ENCODE measurements at regions not wholly inside any gene's neighbourhood (a gene's known extent, or its start where the extent isn't known, plus 50 kb on each side); places are given as distances from the start of the nearest gene placed in this dataset.

GRCh38 chr2:180115269-180115668 is 108.2 kb upstream of the CWC22 start:
- no peak overlapping the region for H3K4me3 ChIP-seq (ENCODE audit: low read length)
- TF ChIP-seq CTCF (conservative IDR thresholded peaks at IDR 0.05; ENCODE audit: low read depth, low read length), result no peak
- DNase-seq (ENCODE audit: low read depth), result no peak

GRCh38 chr2:180111901-180112300 is 104.8 kb upstream of the CWC22 start:
- no peak overlapping the region for H3K4me3 ChIP-seq (ENCODE audit: low read length)
- no peak for TF ChIP-seq CTCF (conservative IDR thresholded peaks at IDR 0.05; ENCODE audit: low read depth, low read length)
- no peak for DNase-seq (ENCODE audit: low read depth)

- no peak overlapping the region for H3K4me3 ChIP-seq (ENCODE audit: low read length)
- DNase-seq (ENCODE audit: low read depth), result no peak
- no peak for TF ChIP-seq CTCF (conservative IDR thresholded peaks at IDR 0.05; ENCODE audit: low read depth, low read length)
Observed at GRCh38 chr2:180110469-180110868, 103.4 kb upstream of the CWC22 start.

GRCh38 chr2:180101846-180102245 is 94.7 kb upstream of the CWC22 start:
- no peak for TF ChIP-seq CTCF (conservative IDR thresholded peaks at IDR 0.05; ENCODE audit: low read depth, low read length)
- no peak overlapping the region for H3K4me3 ChIP-seq (ENCODE audit: low read length)
- DNase-seq (ENCODE audit: low read depth), result no peak

GRCh38 chr2:180099308-180099707 is 92.2 kb upstream of the CWC22 start:
- TF ChIP-seq CTCF (conservative IDR thresholded peaks at IDR 0.05; ENCODE audit: low read depth, low read length), result no peak
- no peak overlapping the region for H3K4me3 ChIP-seq (ENCODE audit: low read length)
- DNase-seq (ENCODE audit: low read depth), result no peak

GRCh38 chr2:180085144-180085543 is 78.0 kb upstream of the CWC22 start:
- DNase-seq (ENCODE audit: low read depth), result no peak
- TF ChIP-seq CTCF (conservative IDR thresholded peaks at IDR 0.05; ENCODE audit: low read depth, low read length), result no peak
- no peak overlapping the region for H3K4me3 ChIP-seq (ENCODE audit: low read length)

- no peak overlapping the region for H3K4me3 ChIP-seq (ENCODE audit: low read length)
- peak; percentile 81 for TF ChIP-seq CTCF (conservative IDR thresholded peaks at IDR 0.05; ENCODE audit: low read depth, low read length)
- DNase-seq (ENCODE audit: low read depth), result no peak
Observed at GRCh38 chr2:180077295-180077906, 70.3 kb upstream of the CWC22 start.

Measured in retinal pigment epithelial cell (primary cell).